OCI-LY1 (cell line): ENCODE measurements at regions not wholly inside any gene's neighbourhood (a gene's known extent, or its start where the extent isn't known, plus 50 kb on each side); places are given as distances from the start of the nearest gene placed in this dataset.

ENCODE experiments used
- H2AFZ ChIP-seq: fragments of 200-600 bp; sonication (generic), shearing (Covaris generic); 2 replicates; pipeline ENCODE4 v1.6.0; 2014; ENCODE audit warnings: antibody characterized with exemption, mild to moderate bottlenecking, low read length
- H3F3A ChIP-seq: fragments of 200-600 bp; sonication (generic), shearing (Covaris generic); 2 replicates; pipeline ENCODE4 v1.6.0; 2014; ENCODE audit warnings: mild to moderate bottlenecking, antibody characterized with exemption, low read length, moderate library complexity; ENCODE audit not compliant: insufficient read depth
- H3K27ac ChIP-seq: fragments of 200-600 bp; sonication (generic); 2 replicates; pipeline ENCODE4 v1.5.1; 2014; ENCODE audit warnings: low read length, mixed run types, mild to moderate bottlenecking, low read depth; ENCODE audit not compliant: poor library complexity, severe bottlenecking
- H3K27me3 ChIP-seq: fragments of 200-600 bp; sonication (generic); 2 replicates; pipeline ENCODE4 v1.6.0; 2014; ENCODE audit warnings: antibody characterized with exemption, mild to moderate bottlenecking, low read length, moderate library complexity; ENCODE audit not compliant: insufficient read depth
- H3K36me3 ChIP-seq: fragments of 200-600 bp; sonication (generic); 2 replicates; pipeline ENCODE4 v1.6.1; 2014; ENCODE audit warnings: mild to moderate bottlenecking, antibody characterized with exemption, low read length, moderate library complexity, mixed read lengths; ENCODE audit not compliant: insufficient read depth
- H3K4me1 ChIP-seq: fragments of 200-600 bp; sonication (generic); 2 replicates; pipeline ENCODE4 v1.5.1; 2014; ENCODE audit warnings: mild to moderate bottlenecking, low read length, moderate library complexity; ENCODE audit not compliant: insufficient read depth, severe bottlenecking
- H3K4me2 ChIP-seq: fragments of 200-600 bp; sonication (generic), shearing (Covaris generic); 2 replicates; pipeline ENCODE4 v1.6.1; 2014; ENCODE audit warnings: low read length
- H3K4me3 ChIP-seq: fragments of 200-600 bp; sonication (generic); 2 replicates; pipeline ENCODE4 v1.5.1; 2014; ENCODE audit warnings: low read length, low read depth, mild to moderate bottlenecking, mixed read lengths; ENCODE audit not compliant: poor library complexity, severe bottlenecking
- H3K79me2 ChIP-seq: fragments of 200-600 bp; shearing (Covaris generic); 2 replicates; pipeline ENCODE4 v1.6.1; 2016; ENCODE audit warnings: mixed run types, low read length, mixed read lengths; ENCODE audit not compliant: insufficient read depth
- H3K9ac ChIP-seq: fragments of 200-600 bp; sonication (generic), shearing (Covaris generic); 2 replicates; pipeline ENCODE4 v1.6.1; 2014; ENCODE audit warnings: mild to moderate bottlenecking, low read length, mixed read lengths
- H3K9me2 ChIP-seq: fragments of 200-600 bp; sonication (generic), shearing (Covaris generic); 2 replicates; pipeline ENCODE4 v1.6.1; 2014; ENCODE audit warnings: low read depth, mild to moderate bottlenecking, low read length, mixed read lengths
- H3K9me3 ChIP-seq: fragments of 200-600 bp; shearing (Covaris generic); 2 replicates; pipeline ENCODE4 v1.6.1; 2014; ENCODE audit warnings: low read length, mixed read lengths
- H4K20me1 ChIP-seq: fragments of 200-600 bp; sonication (generic), shearing (Covaris generic); 2 replicates; pipeline ENCODE4 v1.6.0; 2016; ENCODE audit warnings: mild to moderate bottlenecking, low read length; ENCODE audit not compliant: insufficient read depth
- EZH2 ChIP-seq: fragments of 200-600 bp; sonication (generic), shearing (Covaris generic); IDR thresholded peaks from 2 replicates; pipeline ENCODE4 v1.8.0; 2017; ENCODE audit warnings: borderline replicate concordance, mixed run types, mild to moderate bottlenecking, antibody characterized with exemption, low read length, moderate library complexity, mixed read lengths
- TF ChIP-seq, protein P1 (sequence below): fragments of 200-600 bp; sonication (generic), shearing (Covaris generic); IDR thresholded peaks from 2 replicates; pipeline ENCODE4 v1.5.1; 2017; ENCODE audit warnings: mild to moderate bottlenecking, antibody characterized with exemption, low read length, moderate library complexity, mixed read lengths

DNA sequence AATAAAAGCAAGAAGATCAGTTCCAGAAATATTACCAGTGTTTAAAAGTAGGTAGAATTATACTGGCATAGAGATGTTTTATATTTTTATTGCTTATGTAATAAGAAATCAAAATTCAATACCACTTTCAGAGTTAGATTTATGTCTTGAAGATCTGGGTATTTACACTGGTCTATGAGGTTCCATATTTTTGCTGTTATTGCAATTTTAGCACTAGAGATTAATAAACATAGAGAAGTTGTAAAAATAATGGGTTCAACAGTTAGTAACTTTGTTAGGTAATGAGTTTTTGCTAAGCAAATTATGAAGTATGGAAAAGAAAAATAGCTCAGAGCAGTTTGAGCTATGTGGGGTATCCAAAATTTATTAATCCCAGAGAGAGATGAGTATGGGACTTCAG lies 188.1 kb downstream of the SYT10 start:
- H3F3A ChIP-seq, result no peaks in the 10 kb centered on the region
- no peaks in the 10 kb centered on the region for H3K27me3 ChIP-seq
- TF ChIP-seq EZH2, result no peak
- TF ChIP-seq, protein P1, sequence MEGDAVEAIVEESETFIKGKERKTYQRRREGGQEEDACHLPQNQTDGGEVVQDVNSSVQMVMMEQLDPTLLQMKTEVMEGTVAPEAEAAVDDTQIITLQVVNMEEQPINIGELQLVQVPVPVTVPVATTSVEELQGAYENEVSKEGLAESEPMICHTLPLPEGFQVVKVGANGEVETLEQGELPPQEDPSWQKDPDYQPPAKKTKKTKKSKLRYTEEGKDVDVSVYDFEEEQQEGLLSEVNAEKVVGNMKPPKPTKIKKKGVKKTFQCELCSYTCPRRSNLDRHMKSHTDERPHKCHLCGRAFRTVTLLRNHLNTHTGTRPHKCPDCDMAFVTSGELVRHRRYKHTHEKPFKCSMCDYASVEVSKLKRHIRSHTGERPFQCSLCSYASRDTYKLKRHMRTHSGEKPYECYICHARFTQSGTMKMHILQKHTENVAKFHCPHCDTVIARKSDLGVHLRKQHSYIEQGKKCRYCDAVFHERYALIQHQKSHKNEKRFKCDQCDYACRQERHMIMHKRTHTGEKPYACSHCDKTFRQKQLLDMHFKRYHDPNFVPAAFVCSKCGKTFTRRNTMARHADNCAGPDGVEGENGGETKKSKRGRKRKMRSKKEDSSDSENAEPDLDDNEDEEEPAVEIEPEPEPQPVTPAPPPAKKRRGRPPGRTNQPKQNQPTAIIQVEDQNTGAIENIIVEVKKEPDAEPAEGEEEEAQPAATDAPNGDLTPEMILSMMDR, result no peak
- no peaks in the 10 kb centered on the region for H3K9me2 ChIP-seq
- no peak overlapping the region for H3K4me3 ChIP-seq
- no peaks in the 10 kb centered on the region for H3K9me3 ChIP-seq
- no peaks in the 10 kb centered on the region for H3K79me2 ChIP-seq
- H3K9ac ChIP-seq, result no peak overlapping the region
- no peak overlapping the region for H3K27ac ChIP-seq
- H3K36me3 ChIP-seq, result no peaks in the 10 kb centered on the region
- H4K20me1 ChIP-seq, result no peaks in the 10 kb centered on the region
- no peaks in the 10 kb centered on the region for H3K4me1 ChIP-seq
- no peak overlapping the region for H3K4me2 ChIP-seq
- no peak overlapping the region for H2AFZ ChIP-seq

DNA sequence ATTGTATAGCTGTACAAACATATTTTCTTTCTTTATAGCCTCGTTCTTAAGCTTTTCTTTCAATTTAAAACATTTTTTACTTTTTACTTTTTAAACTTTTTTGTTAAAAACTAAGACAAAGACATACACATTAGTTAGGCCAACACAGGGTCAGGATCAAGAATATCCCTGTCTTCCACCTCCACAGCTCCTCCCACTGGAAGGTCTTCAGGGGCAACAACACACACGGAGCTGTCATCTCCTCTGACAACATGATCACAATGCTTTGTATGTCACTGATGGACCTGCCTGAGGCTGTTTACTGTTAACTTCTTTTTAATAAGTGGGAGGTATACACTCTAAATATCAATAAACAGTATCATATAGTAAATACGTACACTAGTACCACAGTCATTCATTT lies 191.3 kb downstream of the SYT10 start:
- no peaks in the 10 kb centered on the region for H4K20me1 ChIP-seq
- no peaks in the 10 kb centered on the region for H3K36me3 ChIP-seq
- no peak overlapping the region for H2AFZ ChIP-seq
- H3K4me1 ChIP-seq, result no peaks in the 10 kb centered on the region
- H3F3A ChIP-seq, result no peaks in the 10 kb centered on the region
- no peaks in the 10 kb centered on the region for H3K79me2 ChIP-seq
- TF ChIP-seq, protein P1, result no peak
- no peak for TF ChIP-seq EZH2
- no peaks in the 10 kb centered on the region for H3K27me3 ChIP-seq
- H3K4me3 ChIP-seq, result no peak overlapping the region
- no peak overlapping the region for H3K9ac ChIP-seq
- no peak overlapping the region for H3K4me2 ChIP-seq
- H3K27ac ChIP-seq, result no peak overlapping the region
- no peaks in the 10 kb centered on the region for H3K9me2 ChIP-seq
- no peaks in the 10 kb centered on the region for H3K9me3 ChIP-seq

DNA sequence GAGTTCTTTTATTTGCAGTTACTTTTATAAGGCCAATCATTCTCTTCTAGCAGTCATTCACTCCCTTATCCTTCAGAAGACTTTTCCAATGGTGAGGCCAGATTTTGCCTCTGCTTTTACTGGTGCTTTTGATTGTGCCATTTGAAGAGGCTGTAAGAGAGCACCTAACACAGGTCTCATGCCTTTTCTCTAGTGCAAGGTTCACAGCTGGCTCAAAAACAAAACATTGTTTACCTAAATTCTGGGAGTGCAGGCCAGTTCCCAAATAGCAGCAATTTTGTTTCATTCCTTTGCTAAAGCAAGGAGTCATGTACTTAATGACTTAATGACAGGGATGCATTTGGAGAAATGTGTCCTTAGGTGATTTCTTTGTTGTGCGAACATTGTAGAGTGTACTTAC lies 192.0 kb downstream of the SYT10 start:
- Histone ChIP-seq H3K27ac (no peak overlapping the region), H3K27me3 (no peaks in the 10 kb centered on the region), H3K4me3 (no peak overlapping the region), H3K4me2 (no peak overlapping the region), H4K20me1 (no peaks in the 10 kb centered on the region), H3K9me3 (no peaks in the 10 kb centered on the region), H3K9me2 (no peaks in the 10 kb centered on the region), H3K79me2 (no peaks in the 10 kb centered on the region), H2AFZ (no peak overlapping the region), H3F3A (no peaks in the 10 kb centered on the region), H3K36me3 (no peaks in the 10 kb centered on the region), H3K9ac (no peak overlapping the region), H3K4me1 (no peaks in the 10 kb centered on the region)
- TF ChIP-seq, protein P1, result no peak
- no peak for TF ChIP-seq EZH2
